ENCODE measurements at regions not wholly inside any gene's neighbourhood (a gene's known extent, or its start where the extent isn't known, plus 50 kb on each side); places are given as distances from the start of the nearest gene placed in this dataset.

DNA sequence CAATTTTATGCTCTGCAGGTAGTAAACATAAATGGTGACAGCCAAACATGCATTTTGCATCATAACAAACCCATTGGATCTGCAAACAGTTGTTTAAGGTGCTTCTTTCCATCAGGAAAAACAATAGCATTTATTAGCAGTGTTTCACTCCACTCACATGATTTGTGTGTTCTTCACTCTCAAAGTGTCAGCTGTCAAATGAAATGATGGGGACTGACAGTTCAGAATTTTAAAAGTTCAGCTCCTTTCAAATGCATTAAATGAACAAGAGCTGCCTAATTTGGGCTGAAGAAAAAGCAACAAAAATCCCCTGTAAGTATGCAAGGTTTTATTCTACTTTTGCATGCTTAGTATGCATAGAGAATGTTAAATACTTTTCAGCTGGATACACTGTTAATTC is 145.2 kb upstream of the CDIN1 start:
- intact Hi-C loops (cut with DNase I): no loop called here
- DNase-seq: no peak
- Histone ChIP-seq H3K27ac (no peak overlapping the region), H3K27me3 (no peaks in the 10 kb centered on the region), H3K4me1 (replicated peaks in 1 of 2) (no peaks in the 10 kb centered on the region), H3K9me3 (replicated peaks in 1 of 3) (no peaks in the 10 kb centered on the region), H3K4me3 (no peak overlapping the region), H3K36me3 (replicated peaks in 1 of 2) (no peaks in the 10 kb centered on the region)
- TF ChIP-seq, protein P1, sequence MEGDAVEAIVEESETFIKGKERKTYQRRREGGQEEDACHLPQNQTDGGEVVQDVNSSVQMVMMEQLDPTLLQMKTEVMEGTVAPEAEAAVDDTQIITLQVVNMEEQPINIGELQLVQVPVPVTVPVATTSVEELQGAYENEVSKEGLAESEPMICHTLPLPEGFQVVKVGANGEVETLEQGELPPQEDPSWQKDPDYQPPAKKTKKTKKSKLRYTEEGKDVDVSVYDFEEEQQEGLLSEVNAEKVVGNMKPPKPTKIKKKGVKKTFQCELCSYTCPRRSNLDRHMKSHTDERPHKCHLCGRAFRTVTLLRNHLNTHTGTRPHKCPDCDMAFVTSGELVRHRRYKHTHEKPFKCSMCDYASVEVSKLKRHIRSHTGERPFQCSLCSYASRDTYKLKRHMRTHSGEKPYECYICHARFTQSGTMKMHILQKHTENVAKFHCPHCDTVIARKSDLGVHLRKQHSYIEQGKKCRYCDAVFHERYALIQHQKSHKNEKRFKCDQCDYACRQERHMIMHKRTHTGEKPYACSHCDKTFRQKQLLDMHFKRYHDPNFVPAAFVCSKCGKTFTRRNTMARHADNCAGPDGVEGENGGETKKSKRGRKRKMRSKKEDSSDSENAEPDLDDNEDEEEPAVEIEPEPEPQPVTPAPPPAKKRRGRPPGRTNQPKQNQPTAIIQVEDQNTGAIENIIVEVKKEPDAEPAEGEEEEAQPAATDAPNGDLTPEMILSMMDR (IDR thresholded peaks at IDR 0.05): no peak
- TF ChIP-seq POLR2A (IDR thresholded peaks at IDR 0.05): no peak

DNA sequence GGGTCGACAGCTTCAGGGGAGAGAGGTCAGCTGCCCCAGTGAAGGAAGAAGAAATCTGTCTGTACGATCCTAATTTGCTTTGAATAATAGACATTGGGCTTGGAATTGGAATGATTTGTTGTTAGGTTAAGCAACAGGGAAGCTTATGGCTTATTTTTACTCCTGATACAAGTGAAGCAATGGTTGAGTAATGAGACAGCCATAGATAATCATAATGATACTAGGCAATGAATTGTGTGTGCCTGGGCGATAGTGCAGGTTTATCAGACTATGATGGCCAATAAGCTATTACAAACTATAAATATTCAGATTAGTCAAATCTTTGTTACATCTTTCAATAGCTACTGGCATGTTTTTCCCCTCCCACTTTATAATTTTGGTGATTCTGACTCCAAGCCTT is 140.9 kb upstream of the CDIN1 start:
- Histone ChIP-seq H3K4me1 (replicated peaks in 1 of 2) (no peaks in the 10 kb centered on the region), H3K27ac (no peak overlapping the region), H3K27me3 (peaks cover 9% of the 10 kb centered on the region), H3K4me3 (no peak overlapping the region), H3K36me3 (replicated peaks in 1 of 2) (no peaks in the 10 kb centered on the region), H3K9me3 (replicated peaks in 1 of 3) (no peaks in the 10 kb centered on the region)
- no peak for DNase-seq
- TF ChIP-seq, protein P1 (IDR thresholded peaks at IDR 0.05): no peak
- no peak for TF ChIP-seq POLR2A (IDR thresholded peaks at IDR 0.05)
- 50 to 63% (median 55%) methylated on average over 3 of the region's 3 CpGs for WGBS, 4 donors
- intact Hi-C loops (cut with DNase I): no loop called here

DNA sequence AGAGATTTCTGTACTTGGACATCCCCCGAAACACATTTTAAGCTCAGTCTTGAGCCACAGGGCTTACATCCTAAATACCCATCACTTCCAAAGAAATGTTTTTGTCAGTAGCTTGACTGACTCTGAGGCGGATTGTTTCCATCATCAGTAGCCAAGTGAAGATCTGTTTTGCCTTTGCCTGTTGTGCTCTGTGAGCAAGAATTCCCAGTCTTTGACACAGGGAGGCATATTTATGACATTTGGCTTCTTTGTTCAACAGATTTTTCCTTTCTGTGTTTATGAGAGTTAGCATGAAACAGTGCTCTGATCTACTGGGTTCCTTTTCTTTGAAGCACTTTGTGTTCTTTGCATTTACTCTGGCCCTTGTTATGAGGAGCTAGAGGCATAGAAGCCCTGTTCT is 132.1 kb upstream of the CDIN1 start:
- intact Hi-C loops (cut with DNase I): no loop called here
- no peaks in the 10 kb centered on the region for H3K9me3 ChIP-seq (replicated peaks in 1 of 3)
- H3K27ac ChIP-seq: no peak overlapping the region
- no peak for DNase-seq
- WGBS, 4 donors: 92 to 96% (median 94%) methylated on average over 2 of the region's 2 CpGs
- no peak for TF ChIP-seq POLR2A (IDR thresholded peaks at IDR 0.05)
- TF ChIP-seq, protein P1 (IDR thresholded peaks at IDR 0.05): no peak
- no peak overlapping the region for H3K4me3 ChIP-seq
- H3K4me1 ChIP-seq (replicated peaks in 1 of 2): no peaks in the 10 kb centered on the region
- H3K27me3 ChIP-seq: no peaks in the 10 kb centered on the region
- H3K36me3 ChIP-seq (replicated peaks in 1 of 2): no peaks in the 10 kb centered on the region

DNA sequence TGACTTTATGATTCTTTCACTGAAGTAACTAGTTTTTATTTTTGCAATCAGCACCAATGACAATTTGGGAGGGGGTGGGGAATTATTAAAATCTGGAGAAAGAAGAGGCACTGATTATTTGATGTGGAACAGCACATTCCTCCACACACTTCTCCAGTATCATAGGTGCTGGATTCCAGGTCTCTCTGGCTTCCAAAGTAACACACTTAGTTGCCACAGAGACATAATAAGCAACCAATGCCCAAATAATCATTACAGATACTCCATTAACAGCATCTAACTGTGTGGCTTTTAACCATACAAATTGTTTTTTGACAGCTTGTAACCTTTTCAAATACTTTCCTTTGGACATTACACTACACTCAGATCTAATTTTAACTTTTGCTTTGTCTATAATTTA is 131.0 kb upstream of the CDIN1 start:
- Histone ChIP-seq H3K27ac (no peak overlapping the region), H3K9me3 (replicated peaks in 1 of 3) (no peaks in the 10 kb centered on the region), H3K4me3 (no peak overlapping the region), H3K4me1 (replicated peaks in 1 of 2) (no peaks in the 10 kb centered on the region), H3K36me3 (replicated peaks in 1 of 2) (no peaks in the 10 kb centered on the region), H3K27me3 (no peaks in the 10 kb centered on the region)
- intact Hi-C loops (cut with DNase I): no loop called here
- TF ChIP-seq, protein P1 (IDR thresholded peaks at IDR 0.05): no peak
- DNase-seq: no peak

All from adrenal gland (tissue), 9 donors.